NCI-H1092 treated with DMSO at 0.1 percent for 48 hours (cell line): ENCODE measurements at regions not wholly inside any gene's neighbourhood (a gene's known extent, or its start where the extent isn't known, plus 50 kb on each side); places are given as distances from the start of the nearest gene placed in this dataset.
"Not testable (repeated sequence)": the region's sequence is repeated elsewhere in the genome, so short reads cannot be mapped to it uniquely, and the experiment has no call there.

Source experiments
- DNase-seq: peaks from one replicate; lab custom pipeline; 2025; lab: John Stamatoyannopoulos, UW

GRCh38 chr3:95272781-95273180 is 1209.9 kb downstream of the NSUN3 start:
- DNase-seq: no peak

DNA sequence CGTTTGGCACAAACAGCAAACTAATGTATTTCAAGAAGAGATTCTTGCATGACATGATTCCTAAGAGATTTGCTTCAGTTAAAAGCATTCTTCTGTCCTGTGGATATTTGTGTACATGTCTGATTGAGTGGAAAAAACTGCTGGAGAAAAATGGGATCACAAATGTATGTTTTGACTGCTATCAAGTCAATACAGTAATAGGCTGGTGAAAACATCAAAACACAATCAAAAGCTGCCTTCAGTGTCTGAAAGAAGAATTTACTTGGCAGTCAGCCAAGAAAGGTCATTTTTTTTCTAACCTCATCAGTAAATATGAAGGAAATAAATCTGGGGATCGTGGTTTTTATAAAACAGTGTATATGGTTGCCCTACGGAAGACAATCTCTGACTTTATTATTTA is 1214.8 kb downstream of the NSUN3 start:
- DNase-seq: no peak

- DNase-seq: no peak
Measured at GRCh38 chr3:95280711-95281352, 1218.0 kb downstream of the NSUN3 start.

DNA sequence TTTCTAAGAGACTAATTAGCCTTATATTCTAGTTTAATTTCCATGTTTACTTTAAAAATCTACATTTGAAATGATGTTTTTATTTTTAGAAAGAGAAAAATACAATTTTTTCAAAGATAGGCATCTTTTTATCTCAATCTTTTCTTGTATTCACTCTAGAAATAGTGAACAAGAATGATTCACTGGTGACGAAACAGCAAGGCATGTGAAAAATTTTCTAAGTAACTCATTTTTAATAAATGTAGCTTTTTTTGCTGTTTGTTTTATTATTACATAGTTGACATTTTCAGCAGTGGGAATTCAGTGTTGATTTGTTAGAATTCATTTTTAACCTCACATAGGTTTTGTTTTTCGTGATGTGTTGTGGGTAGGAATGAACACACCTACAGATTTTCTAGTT is 1226.4 kb downstream of the NSUN3 start:
- no peak for DNase-seq

DNA sequence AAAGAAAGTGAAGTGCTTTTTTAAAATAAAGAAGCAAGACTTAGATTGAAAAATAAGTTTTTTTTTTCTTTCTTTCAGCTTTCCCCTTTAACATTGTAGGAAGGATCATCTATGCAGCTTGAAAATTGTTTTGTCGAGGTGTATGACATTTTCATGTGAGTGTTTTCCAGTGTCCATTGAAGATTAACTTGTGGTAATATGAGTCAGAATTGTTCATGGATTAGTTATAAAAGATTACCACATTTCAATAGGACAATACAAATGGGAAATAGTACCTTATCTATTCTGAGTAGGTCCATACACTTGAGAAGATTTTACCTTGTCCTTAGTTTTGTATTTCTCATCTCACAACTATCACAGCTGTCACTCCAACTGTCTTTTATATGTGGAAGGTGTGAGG is 1234.7 kb downstream of the NSUN3 start:
- no peak for DNase-seq

GRCh38 chr3:95302044-95302443 is 1239.2 kb downstream of the NSUN3 start:
- no peak for DNase-seq

DNA sequence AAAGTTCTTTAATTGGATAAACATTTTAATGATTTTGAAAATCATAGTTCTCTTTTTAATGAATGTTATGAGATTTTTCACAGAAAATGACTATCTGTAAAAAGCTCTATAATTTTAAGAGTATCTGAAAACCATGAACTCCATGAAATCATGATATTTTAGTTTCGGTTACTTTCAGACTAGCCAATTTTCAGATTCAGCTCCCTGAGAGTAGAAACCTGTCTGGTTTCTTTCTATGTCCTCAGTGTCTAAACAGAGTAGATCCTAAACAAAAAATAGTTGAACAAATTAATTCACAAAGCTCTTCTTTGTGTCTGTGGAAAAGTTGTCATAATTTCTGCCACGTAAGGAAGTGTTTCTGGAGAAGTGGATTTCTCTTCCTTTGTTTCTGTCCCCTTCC is 1247.7 kb downstream of the NSUN3 start:
- DNase-seq: no peak

DNA sequence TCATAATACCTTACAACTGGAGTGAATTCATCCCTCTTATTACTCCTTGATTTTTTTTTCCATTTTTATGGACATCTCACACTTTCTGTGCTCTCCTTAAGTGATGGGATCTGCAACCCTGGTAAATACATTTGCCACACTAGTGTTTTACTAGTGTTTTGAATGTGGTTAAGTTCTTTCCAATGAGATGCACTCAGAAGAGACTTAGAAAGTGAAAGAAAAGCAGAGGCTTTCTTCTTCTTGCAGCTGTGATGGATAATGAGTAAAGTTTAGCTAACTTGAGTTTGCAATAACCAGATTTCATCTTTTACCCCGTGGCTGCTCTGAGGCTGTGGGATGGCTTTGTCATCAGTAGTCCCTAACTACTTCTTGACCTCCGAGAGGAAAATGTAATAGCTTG is 1248.4 kb downstream of the NSUN3 start:
- DNase-seq: no peak

GRCh38 chr3:95312650-95313049 is 1249.8 kb downstream of the NSUN3 start:
- no peak for DNase-seq

DNA sequence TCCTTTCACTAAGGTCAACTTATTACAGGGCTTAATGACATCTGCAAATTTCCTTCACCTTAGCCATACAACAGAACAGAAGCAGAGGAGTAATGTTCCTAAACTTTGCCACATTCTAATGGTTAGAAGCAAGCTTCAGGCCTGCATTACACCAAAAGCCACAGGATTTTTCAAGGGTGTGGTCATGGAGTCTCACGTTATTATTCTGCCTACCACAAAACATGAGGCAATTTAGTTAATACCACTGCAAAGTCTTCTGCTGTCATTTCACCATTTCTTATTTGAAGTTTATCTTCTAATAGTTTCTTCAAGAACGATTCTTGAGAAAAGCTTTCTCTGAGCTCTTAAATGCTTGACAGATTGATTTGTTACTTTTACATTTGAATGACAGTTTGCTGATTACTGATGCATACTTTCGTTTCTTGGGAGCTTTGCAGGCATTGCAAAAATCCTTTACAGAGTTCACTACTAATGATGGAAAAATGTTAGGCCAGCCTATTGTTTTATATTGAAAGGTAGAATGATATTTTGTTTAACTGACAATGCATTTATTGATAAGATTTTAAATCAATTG is 1257.1 kb downstream of the NSUN3 start:
- DNase-seq: no peak

GRCh38 chr3:95327478-95327877 is 1264.6 kb downstream of the NSUN3 start:
- DNase-seq: no peak

DNA sequence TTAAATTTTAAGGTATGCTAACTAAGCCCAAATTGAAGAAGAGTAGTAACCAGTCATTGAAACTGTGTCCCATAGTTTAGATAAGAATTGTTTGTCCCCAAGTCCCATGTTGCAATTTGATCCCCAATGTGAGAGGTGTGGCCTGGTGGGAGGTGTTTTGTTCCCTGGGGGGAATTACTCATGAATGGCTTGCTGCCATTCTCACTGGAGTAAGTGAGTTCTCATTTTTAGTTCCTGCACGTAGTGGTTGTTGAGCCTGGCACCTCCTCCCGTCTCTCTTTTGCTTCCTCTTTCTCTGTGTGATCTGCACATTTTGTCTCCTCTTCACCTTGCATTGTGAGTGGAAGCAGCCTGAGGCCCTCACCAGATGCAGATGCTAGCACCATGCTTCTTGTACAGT is 1271.0 kb downstream of the NSUN3 start:
- DNase-seq: no peak

DNA sequence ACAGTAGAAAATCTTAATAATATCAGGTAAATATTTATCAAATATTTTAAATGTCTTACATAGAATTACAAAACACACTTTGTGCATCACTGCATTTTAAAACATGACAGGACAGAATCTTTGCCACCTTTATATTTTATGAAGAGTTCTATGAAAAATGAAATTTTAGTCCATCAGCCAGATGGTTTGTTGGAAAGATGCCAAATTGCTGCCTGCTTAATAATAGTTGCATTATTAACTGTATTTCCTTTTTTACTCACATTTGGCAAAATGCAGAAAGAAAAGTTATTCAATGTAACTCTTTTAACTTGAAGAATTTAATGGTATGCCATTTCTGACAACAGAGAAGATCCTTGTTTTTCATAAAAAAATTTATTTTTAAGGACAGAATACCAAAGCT is 1271.6 kb downstream of the NSUN3 start:
- no peak for DNase-seq

GRCh38 chr3:95335517-95335916 is 1272.7 kb downstream of the NSUN3 start:
- no peak for DNase-seq

GRCh38 chr3:95338446-95338845 is 1275.6 kb downstream of the NSUN3 start:
- no peak for DNase-seq

GRCh38 chr3:95341314-95341713 is 1278.5 kb downstream of the NSUN3 start:
- no peak for DNase-seq

GRCh38 chr3:95343228-95343627 is 1280.4 kb downstream of the NSUN3 start:
- DNase-seq: no peak

- no peak for DNase-seq
Measured at GRCh38 chr3:95343767-95344166, 1280.9 kb downstream of the NSUN3 start.

DNA sequence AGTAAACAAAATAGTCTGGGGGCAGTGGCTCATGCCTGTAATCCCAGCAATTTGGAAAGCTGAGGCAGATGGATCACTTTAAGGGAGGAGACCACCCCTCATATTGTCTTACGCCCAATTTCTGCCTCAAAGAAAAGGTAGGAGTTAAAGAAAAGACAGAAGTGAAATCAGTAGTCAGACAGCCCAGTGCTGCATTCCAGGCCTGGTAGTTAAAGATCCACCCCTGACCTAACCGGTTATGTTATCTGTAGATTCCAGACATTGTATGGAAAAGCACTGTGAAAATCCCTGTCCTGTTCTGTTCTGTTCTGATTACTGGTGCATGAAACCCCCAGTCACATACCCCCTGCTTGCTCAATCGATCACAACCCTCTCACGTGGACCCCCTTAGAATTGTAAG is 1285.1 kb downstream of the NSUN3 start:
- DNase-seq: not testable (repeated sequence)

DNA sequence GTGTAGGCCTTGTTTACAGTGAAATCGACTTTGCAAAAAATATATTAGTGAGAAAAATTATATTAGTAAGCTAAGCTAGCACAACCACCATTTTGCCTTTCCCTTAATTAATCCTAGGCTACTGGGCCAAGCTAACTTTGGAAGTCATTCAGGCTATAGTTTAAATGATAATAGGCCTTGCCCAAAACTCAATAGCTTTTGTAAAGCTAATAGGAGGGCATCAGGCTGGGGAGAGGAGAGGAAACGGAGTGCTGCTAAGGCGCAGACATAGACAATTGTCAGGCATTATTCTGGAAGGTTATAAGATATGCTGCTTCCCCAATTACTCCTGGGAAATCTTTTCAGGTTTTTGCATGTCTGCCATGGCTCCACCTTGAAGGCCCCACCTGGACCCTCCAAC is 1286.0 kb downstream of the NSUN3 start:
- DNase-seq: no peak

- no peak for DNase-seq
Measured at GRCh38 chr3:95350049-95350448, 1287.2 kb downstream of the NSUN3 start.

- DNase-seq: no peak
Measured at GRCh38 chr3:95351158-95351557, 1288.3 kb downstream of the NSUN3 start.

DNA sequence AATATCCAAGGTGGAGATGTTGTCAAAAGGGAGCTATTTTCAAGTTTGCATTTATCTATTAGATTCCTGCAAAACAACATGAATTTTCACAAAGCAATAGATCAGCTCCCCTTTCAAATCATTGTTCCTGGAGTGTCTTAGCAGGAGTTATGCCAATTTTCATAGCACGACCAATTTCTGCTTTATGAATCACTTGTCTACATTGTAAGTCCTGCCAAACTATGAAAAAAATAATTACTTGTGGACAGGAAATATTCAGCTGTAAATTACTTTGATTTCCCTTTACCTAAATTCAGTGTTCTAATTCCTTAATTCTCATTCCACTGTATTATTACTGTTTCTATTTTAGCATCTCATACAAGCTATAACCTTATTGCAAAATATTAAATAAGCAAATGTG is 1289.6 kb downstream of the NSUN3 start:
- no peak for DNase-seq

DNA sequence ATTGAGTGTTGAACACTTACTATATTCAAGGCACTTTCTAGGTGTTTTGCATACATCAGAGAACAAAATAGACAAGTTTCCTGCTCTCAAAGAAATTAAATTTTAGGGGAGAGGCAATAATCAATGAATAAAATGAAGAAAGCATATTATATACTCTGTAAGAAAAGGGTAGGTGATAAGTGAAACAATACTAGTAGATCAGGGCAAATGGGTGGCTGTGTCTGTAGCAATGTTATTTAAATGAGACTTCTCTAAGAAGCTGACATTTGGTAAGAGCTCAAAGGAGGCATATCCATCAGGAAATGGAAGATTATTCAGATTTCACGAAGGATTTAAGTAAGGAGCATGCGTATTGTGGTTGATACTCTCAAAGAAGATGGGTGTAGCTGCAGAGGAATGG is 1291.6 kb downstream of the NSUN3 start:
- DNase-seq: no peak
